PC-3 (cell line): ENCODE measurements at regions not wholly inside any gene's neighbourhood (a gene's known extent, or its start where the extent isn't known, plus 50 kb on each side); places are given as distances from the start of the nearest gene placed in this dataset.

Source experiments
- EZH2 ChIP-seq: fragments of 300-600 bp; sonication (generic); IDR thresholded peaks from one replicate; pipeline ENCODE4 v1.6.1; 2017; ENCODE audit warnings: antibody characterized with exemption, mild to moderate bottlenecking, low read length; ENCODE audit not compliant: unreplicated experiment
- TF ChIP-seq, protein P1 (sequence below): fragments of 300-600 bp; sonication (generic); conservative IDR thresholded peaks from 2 replicates; pipeline ENCODE4 v1.5.1; 2017; ENCODE audit warnings: antibody characterized with exemption, low read depth, mild to moderate bottlenecking, low read length

DNA sequence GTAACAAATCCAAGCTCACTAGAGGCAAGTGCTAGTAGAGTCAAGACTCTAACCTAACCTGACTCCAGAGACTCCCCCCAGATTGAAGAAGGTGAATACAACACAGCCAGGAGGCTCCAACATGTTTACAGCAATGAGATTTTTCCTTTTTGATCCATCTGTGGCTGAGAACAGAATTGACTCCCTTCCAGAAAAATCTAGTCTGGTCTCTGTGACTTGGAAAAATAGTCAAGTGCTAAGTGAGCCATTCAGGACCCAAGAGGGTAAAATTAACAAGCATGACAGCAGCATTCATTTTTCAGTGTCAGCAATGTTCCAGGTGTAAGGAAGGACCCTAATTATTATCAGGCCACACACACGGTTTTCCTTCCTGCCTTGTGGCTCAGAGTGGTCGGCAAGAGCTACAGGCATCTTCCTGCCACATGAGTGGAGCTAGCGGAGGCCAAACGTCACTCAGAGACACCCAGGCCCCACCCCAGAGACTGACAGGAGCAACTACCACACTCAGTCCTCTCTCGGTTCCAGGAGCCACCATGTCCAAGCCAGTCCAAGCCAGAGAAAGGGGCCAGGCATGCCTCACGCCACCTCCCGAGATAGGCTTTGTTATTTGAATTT is 395.1 kb downstream of the FOXO1 start:
- TF ChIP-seq, protein P1, sequence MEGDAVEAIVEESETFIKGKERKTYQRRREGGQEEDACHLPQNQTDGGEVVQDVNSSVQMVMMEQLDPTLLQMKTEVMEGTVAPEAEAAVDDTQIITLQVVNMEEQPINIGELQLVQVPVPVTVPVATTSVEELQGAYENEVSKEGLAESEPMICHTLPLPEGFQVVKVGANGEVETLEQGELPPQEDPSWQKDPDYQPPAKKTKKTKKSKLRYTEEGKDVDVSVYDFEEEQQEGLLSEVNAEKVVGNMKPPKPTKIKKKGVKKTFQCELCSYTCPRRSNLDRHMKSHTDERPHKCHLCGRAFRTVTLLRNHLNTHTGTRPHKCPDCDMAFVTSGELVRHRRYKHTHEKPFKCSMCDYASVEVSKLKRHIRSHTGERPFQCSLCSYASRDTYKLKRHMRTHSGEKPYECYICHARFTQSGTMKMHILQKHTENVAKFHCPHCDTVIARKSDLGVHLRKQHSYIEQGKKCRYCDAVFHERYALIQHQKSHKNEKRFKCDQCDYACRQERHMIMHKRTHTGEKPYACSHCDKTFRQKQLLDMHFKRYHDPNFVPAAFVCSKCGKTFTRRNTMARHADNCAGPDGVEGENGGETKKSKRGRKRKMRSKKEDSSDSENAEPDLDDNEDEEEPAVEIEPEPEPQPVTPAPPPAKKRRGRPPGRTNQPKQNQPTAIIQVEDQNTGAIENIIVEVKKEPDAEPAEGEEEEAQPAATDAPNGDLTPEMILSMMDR = no peak
- TF ChIP-seq EZH2 = no peak
